ENCODE measurements at regions not wholly inside any gene's neighbourhood (a gene's known extent, or its start where the extent isn't known, plus 50 kb on each side); places are given as distances from the start of the nearest gene placed in this dataset.
"Not testable (repeated sequence)": the region's sequence is repeated elsewhere in the genome, so short reads cannot be mapped to it uniquely, and the experiment has no call there.

GRCh38 chr2:129803871-129804270 is 175.6 kb upstream of the RAB6C start:
- no peaks in the 10 kb centered on the region for H3K36me3 ChIP-seq
- TF ChIP-seq EP300 (IDR thresholded peaks at IDR 0.05) (no peak), POLR2AphosphoS5 (IDR thresholded peaks at IDR 0.05) (no peak), CTCF (IDR thresholded peaks at IDR 0.05) (no peak), POLR2A (IDR thresholded peaks at IDR 0.05) (no peak)

GRCh38 chr2:129805899-129806298 is 173.6 kb upstream of the RAB6C start:
- H3K27ac ChIP-seq, result no peak overlapping the region
- H3K27me3 ChIP-seq, result peaks cover 6% of the 10 kb centered on the region
- no peaks in the 10 kb centered on the region for H3K36me3 ChIP-seq
- no peaks in the 10 kb centered on the region for H3K4me1 ChIP-seq
- no peak overlapping the region for H3K4me3 ChIP-seq
- 90 to 93% methylated on average over 5 to 7 of the region's 11 CpGs for WGBS, 2 donors (ENCODE audit: low coverage in 1 of 2)
- ATAC-seq, result no peak
- TF ChIP-seq EP300 (IDR thresholded peaks at IDR 0.05), result no peak
- no peak for TF ChIP-seq POLR2AphosphoS5 (IDR thresholded peaks at IDR 0.05)
- no peak for TF ChIP-seq POLR2A (IDR thresholded peaks at IDR 0.05)
- H3K9me3 ChIP-seq, result no peaks in the 10 kb centered on the region

More at GRCh38 chr2:129803871-129804270, 175.6 kb upstream of the RAB6C start:
- Histone ChIP-seq H3K27me3 (peaks cover 6% of the 10 kb centered on the region), H3K27ac (no peak overlapping the region), H3K9me3 (no peaks in the 10 kb centered on the region), H3K4me1 (no peaks in the 10 kb centered on the region), H3K4me3 (no peak overlapping the region)
- no peak for ATAC-seq
- 59 to 83% methylated on average over 3 of the region's 3 CpGs for WGBS, 2 donors (ENCODE audit: low coverage in 1 of 2)

- H3K4me1 ChIP-seq, result no peaks in the 10 kb centered on the region
- H3K36me3 ChIP-seq, result no peaks in the 10 kb centered on the region
- H3K9me3 ChIP-seq, result no peaks in the 10 kb centered on the region
- H3K27ac ChIP-seq, result no peak overlapping the region
- no peak for TF ChIP-seq POLR2AphosphoS5 (IDR thresholded peaks at IDR 0.05)
- TF ChIP-seq EP300 (IDR thresholded peaks at IDR 0.05), result no peak
- TF ChIP-seq CTCF (IDR thresholded peaks at IDR 0.05), result no peak
- TF ChIP-seq POLR2A (IDR thresholded peaks at IDR 0.05), result no peak
- 68 to 77% methylated on average over 5 to 6 of the region's 8 CpGs for WGBS, 2 donors (ENCODE audit: low coverage in 1 of 2)
- H3K27me3 ChIP-seq, result peaks cover 6% of the 10 kb centered on the region
- no peak for ATAC-seq
- H3K4me3 ChIP-seq, result no peak overlapping the region
Measured at GRCh38 chr2:129806317-129806716, 173.1 kb upstream of the RAB6C start.

- no peaks in the 10 kb centered on the region for H3K36me3 ChIP-seq
- no peak for TF ChIP-seq EP300 (IDR thresholded peaks at IDR 0.05)
- TF ChIP-seq CTCF (IDR thresholded peaks at IDR 0.05), result no peak
- no peak for TF ChIP-seq POLR2A (IDR thresholded peaks at IDR 0.05)
- no peak for TF ChIP-seq POLR2AphosphoS5 (IDR thresholded peaks at IDR 0.05)
- H3K9me3 ChIP-seq, result no peaks in the 10 kb centered on the region
- no peaks in the 10 kb centered on the region for H3K4me1 ChIP-seq
- ATAC-seq, result no peak
- no peak overlapping the region for H3K4me3 ChIP-seq
- 60 to 68% methylated on average over 6 to 7 of the region's 7 CpGs for WGBS, 2 donors (ENCODE audit: low coverage in 1 of 2)
- no peak overlapping the region for H3K27ac ChIP-seq
- peaks cover 6% of the 10 kb centered on the region for H3K27me3 ChIP-seq
Measured at GRCh38 chr2:129806990-129807389, 172.5 kb upstream of the RAB6C start.

- not testable (repeated sequence) for H3K4me3 ChIP-seq, H3K36me3 ChIP-seq, H3K4me1 ChIP-seq, H3K27me3 ChIP-seq, ATAC-seq, H3K27ac ChIP-seq, H3K9me3 ChIP-seq
- 80 to 81% methylated on average over 5 to 13 of the region's 22 CpGs for WGBS, 2 donors (ENCODE audit: low coverage in 1 of 2)
Measured at GRCh38 chr2:129807642-129808338, 171.7 kb upstream of the RAB6C start.

GRCh38 chr2:129810521-129810920 is 168.9 kb upstream of the RAB6C start:
- no peak overlapping the region for H3K4me3 ChIP-seq
- no peaks in the 10 kb centered on the region for H3K4me1 ChIP-seq
- no peaks in the 10 kb centered on the region for H3K27me3 ChIP-seq
- no peak overlapping the region for H3K27ac ChIP-seq
- ATAC-seq, result no peak
- WGBS, 2 donors (ENCODE audit: low coverage in 1 of 2), result 75 to 85% methylated on average over 2 to 3 of the region's 3 CpGs
- TF ChIP-seq EP300 (IDR thresholded peaks at IDR 0.05) (no peak), CTCF (IDR thresholded peaks at IDR 0.05) (no peak), POLR2A (IDR thresholded peaks at IDR 0.05) (no peak), POLR2AphosphoS5 (IDR thresholded peaks at IDR 0.05) (no peak)
- peaks cover 0 to 6% (median 0%) of the 10 kb centered on the region in 3 donors for H3K9me3 ChIP-seq
- no peaks in the 10 kb centered on the region for H3K36me3 ChIP-seq

Data from gastroesophageal sphincter (tissue), 4 donors.